Left lung (tissue), 4 donors: ENCODE measurements at regions not wholly inside any gene's neighbourhood (a gene's known extent, or its start where the extent isn't known, plus 50 kb on each side); places are given as distances from the start of the nearest gene placed in this dataset.

Experiments
- ATAC-seq: fragments of 200-7000 bp; cut with Tn5 transposase; one replicate; pipeline ENCODE4 v1.9.1; 2020; ENCODE audit warnings: moderate library complexity
- DNase-seq, 4 donors: peaks; one replicate each; pipeline ENCODE4 v3.0.0-alpha.2; 2013 to 2020
- H3K27ac ChIP-seq, 2 donors: fragments of 200-600 bp; sonication (generic) in 1 of 2; one replicate each; pipeline versions ENCODE4 v1.5.0 to v1.8.0; 2020 to 2021
- H3K27me3 ChIP-seq, 2 donors: fragments of 200-600 bp; sonication (generic) in 1 of 2; one replicate each; pipeline versions ENCODE4 v1.5.0 to v1.8.0; 2020 to 2021
- H3K36me3 ChIP-seq, 2 donors: fragments of 200-600 bp; sonication (generic) in 1 of 2; one replicate each; pipeline versions ENCODE4 v1.5.0 to v1.8.0; 2020 to 2021
- H3K4me1 ChIP-seq, 2 donors: fragments of 200-600 bp; one replicate each; pipeline ENCODE4 v1.8.0; 2021
- H3K4me3 ChIP-seq, 2 donors: fragments of 200-600 bp; sonication (generic) in 1 of 2; one replicate each; pipeline versions ENCODE4 v1.5.0 to v1.8.0; 2020 to 2021; ENCODE audit warnings: mild to moderate bottlenecking in 1 of 2
- H3K9me3 ChIP-seq, 2 donors: fragments of 200-600 bp; sonication (generic) in 1 of 2; one replicate each; pipeline versions ENCODE4 v1.5.0 to v1.8.0; 2020 to 2021
- CTCF ChIP-seq, 2 donors: fragments of 200-600 bp; sonication (generic) in 1 of 2; IDR thresholded peaks; one replicate each; pipeline versions ENCODE4 v1.5.0 to v1.8.0; 2021; ENCODE audit warnings: antibody characterized with exemption in 2 of 2
- intact Hi-C, 2 donors: fragments of 100-400 bp; cut with DNase I; formaldehyde crosslinking; loops; one replicate each; pipeline versions ENCODE4 v1.11.2 to v1.14.2; 2022
- donor health status: DM: no; HTN: yes; CAD: no.
- donor health status: DM: no; HTN: no; CAD: no.

GRCh38 chr6:27631609-27631916, 158.7 kb upstream of the ZNF184 start:
- H3K9me3 ChIP-seq = no peaks in the 10 kb centered on the region
- no peak for ATAC-seq
- no peaks in the 10 kb centered on the region for H3K36me3 ChIP-seq
- no peak for DNase-seq
- no peak overlapping the region for H3K4me3 ChIP-seq
- H3K27me3 ChIP-seq = peaks cover 21 to 100% of the 10 kb centered on the region in 2 donors
- intact Hi-C loops = no loop called here
- H3K4me1 ChIP-seq = no peaks in the 10 kb centered on the region
- no peak overlapping the region for H3K27ac ChIP-seq
- TF ChIP-seq CTCF (IDR thresholded peaks at IDR 0.05) = no peak

GRCh38 chr6:27630727-27631608, 158.1 kb upstream of the ZNF184 start:
- no peak overlapping the region for H3K27ac ChIP-seq
- H3K4me1 ChIP-seq = no peaks in the 10 kb centered on the region
- H3K27me3 ChIP-seq = peaks cover 21 to 100% of the 10 kb centered on the region in 2 donors
- DNase-seq (peak in 3 of 4 donors; percentile 37 to 80 (median 59)), ATAC-seq (peak; percentile 51)
- intact Hi-C loops = no loop called here
- no peak for TF ChIP-seq CTCF (IDR thresholded peaks at IDR 0.05)
- no peaks in the 10 kb centered on the region for H3K36me3 ChIP-seq
- H3K9me3 ChIP-seq = no peaks in the 10 kb centered on the region
- peak overlapping the region in 1 of 2 donors; percentile 5 for H3K4me3 ChIP-seq

DNA sequence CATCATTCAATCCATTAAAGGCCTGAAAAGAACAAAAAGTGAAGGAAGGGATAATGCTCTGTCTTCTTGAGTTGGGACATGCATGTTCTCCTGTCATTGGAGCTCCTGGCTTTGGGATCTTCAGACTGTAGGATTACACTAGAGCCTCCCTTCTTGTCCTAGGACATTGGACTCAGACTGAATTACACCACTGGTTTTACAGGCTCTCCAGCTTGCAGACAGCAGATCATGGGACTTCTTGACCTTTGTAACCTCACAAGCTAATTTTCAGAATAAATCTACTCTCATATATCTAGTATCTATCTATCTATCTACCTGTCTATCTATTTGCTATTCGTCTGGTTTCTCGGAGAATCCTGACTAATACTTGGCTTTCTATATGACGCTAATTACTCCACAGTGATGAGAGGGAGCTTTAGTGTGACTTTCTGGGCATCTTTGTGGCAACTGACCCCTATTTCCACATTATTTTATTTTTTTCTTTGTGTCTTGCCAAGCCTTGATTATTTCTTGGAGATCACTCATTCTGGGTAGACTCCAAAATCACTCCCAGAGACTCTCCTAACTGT, 151.9 kb upstream of the ZNF184 start:
- DNase-seq (no peak), ATAC-seq (no peak)
- no peaks in the 10 kb centered on the region for H3K36me3 ChIP-seq
- intact Hi-C loops = no loop called here
- peaks cover 6 to 93% of the 10 kb centered on the region in 2 donors for H3K27me3 ChIP-seq
- no peak for TF ChIP-seq CTCF (IDR thresholded peaks at IDR 0.05)
- no peak overlapping the region for H3K4me3 ChIP-seq
- no peak overlapping the region for H3K27ac ChIP-seq
- no peaks in the 10 kb centered on the region for H3K4me1 ChIP-seq
- no peaks in the 10 kb centered on the region for H3K9me3 ChIP-seq

- DNase-seq = no peak
- Histone ChIP-seq H3K4me1 (no peaks in the 10 kb centered on the region), H3K9me3 (no peaks in the 10 kb centered on the region), H3K4me3 (no peak overlapping the region), H3K27me3 (peaks cover 14 to 89% of the 10 kb centered on the region in 2 donors), H3K36me3 (no peaks in the 10 kb centered on the region), H3K27ac (no peak overlapping the region)
- no peak for TF ChIP-seq CTCF (IDR thresholded peaks at IDR 0.05)
- intact Hi-C loops = no loop called here
- no peak for ATAC-seq
Observed at GRCh38 chr6:27623103-27623502, 150.2 kb upstream of the ZNF184 start.

DNA sequence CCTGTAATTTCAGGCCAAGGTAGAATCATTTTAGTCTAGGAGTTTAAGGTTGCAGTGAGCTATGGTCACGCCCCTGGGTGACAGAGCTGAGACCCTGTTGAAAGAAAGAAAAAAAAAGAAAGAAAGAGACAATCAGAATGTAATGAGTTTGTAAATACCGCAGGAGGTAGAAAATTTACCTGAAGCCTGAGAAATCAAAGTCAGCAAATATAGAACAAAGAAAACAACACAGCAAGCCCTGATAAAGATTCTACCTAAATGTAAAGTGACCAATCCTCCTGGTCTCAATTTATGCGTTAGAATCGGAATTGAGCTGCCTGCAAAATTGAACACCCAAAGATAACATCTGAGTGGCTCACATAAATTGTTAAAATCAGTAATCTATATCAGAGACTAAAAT, 146.5 kb upstream of the ZNF184 start:
- intact Hi-C loops = no loop called here
- H3K27ac ChIP-seq = no peak overlapping the region
- TF ChIP-seq CTCF (IDR thresholded peaks at IDR 0.05) = no peak
- H3K4me1 ChIP-seq = no peaks in the 10 kb centered on the region
- no peaks in the 10 kb centered on the region for H3K36me3 ChIP-seq
- peaks cover 36 to 95% of the 10 kb centered on the region in 2 donors for H3K27me3 ChIP-seq
- H3K4me3 ChIP-seq = no peak overlapping the region
- ATAC-seq (no peak), DNase-seq (no peak)
- no peaks in the 10 kb centered on the region for H3K9me3 ChIP-seq
